Chondrocyte (in vitro differentiated cells): ENCODE measurements at regions not wholly inside any gene's neighbourhood (a gene's known extent, or its start where the extent isn't known, plus 50 kb on each side); places are given as distances from the start of the nearest gene placed in this dataset.

Experiments
- DNase-seq: peaks from one replicate; pipeline ENCODE4 v3.0.0; 2021; ENCODE audit warnings: mixed read lengths, low spot score
- H3K27ac Mint-ChIP-seq: one replicate; pipeline ENCODE4 v1.8.0; 2021; ENCODE audit warnings: mild to moderate bottlenecking, moderate library complexity, mixed read lengths; ENCODE audit not compliant: unreplicated experiment
- H3K27me3 Mint-ChIP-seq: 2 replicates; pipeline ENCODE4 v1.8.0; 2021; ENCODE audit warnings: low read depth, mixed read lengths
- H3K36me3 Mint-ChIP-seq: 2 replicates; pipeline ENCODE4 v1.8.0; 2021; ENCODE audit warnings: low read depth, mixed read lengths
- H3K4me1 Mint-ChIP-seq: 2 replicates; pipeline ENCODE4 v1.8.0; 2021; ENCODE audit warnings: low read depth, mild to moderate bottlenecking, mixed read lengths
- H3K4me3 Mint-ChIP-seq: one replicate; pipeline ENCODE4 v1.8.0; 2021; ENCODE audit warnings: mild to moderate bottlenecking, moderate library complexity, mixed read lengths; ENCODE audit not compliant: unreplicated experiment
- H3K9me3 Mint-ChIP-seq: 2 replicates; pipeline ENCODE4 v1.8.0; 2021; ENCODE audit warnings: low read depth, mixed read lengths
- CTCF ChIP-seq: fragments of 200-600 bp; sonication (generic); IDR thresholded peaks from 2 replicates; pipeline ENCODE4 v1.5.0; 2021; ENCODE audit warnings: antibody characterized with exemption, mild to moderate bottlenecking, moderate library complexity

- Mint-ChIP-seq H3K27ac (no peak overlapping the region), H3K27me3 (no peaks in the 10 kb centered on the region), H3K9me3 (peaks cover 3% of the 10 kb centered on the region), H3K36me3 (no peaks in the 10 kb centered on the region), H3K4me1 (no peaks in the 10 kb centered on the region), H3K4me3 (no peak overlapping the region)
- no peak for TF ChIP-seq CTCF
- DNase-seq, result no peak
These were observed 155.8 kb downstream of the URI1 start for GRCh38 chr19:30097746-30098280.

GRCh38 chr19:30102239-30102638 lies 160.2 kb downstream of the URI1 start:
- Mint-ChIP-seq H3K4me1 (no peaks in the 10 kb centered on the region), H3K36me3 (no peaks in the 10 kb centered on the region), H3K27me3 (no peaks in the 10 kb centered on the region), H3K27ac (no peak overlapping the region), H3K9me3 (peaks cover 3% of the 10 kb centered on the region), H3K4me3 (no peak overlapping the region)
- DNase-seq, result no peak
- no peak for TF ChIP-seq CTCF

- peaks cover 3% of the 10 kb centered on the region for H3K9me3 Mint-ChIP-seq
- TF ChIP-seq CTCF, result no peak
- DNase-seq, result no peak
These were observed 160.6 kb downstream of the URI1 start for GRCh38 chr19:30102666-30103065.

GRCh38 chr19:30103981-30104380 lies 161.9 kb downstream of the URI1 start:
- Mint-ChIP-seq H3K36me3 (no peaks in the 10 kb centered on the region), H3K9me3 (peaks cover 3% of the 10 kb centered on the region), H3K4me1 (no peaks in the 10 kb centered on the region), H3K27ac (no peak overlapping the region), H3K4me3 (no peak overlapping the region), H3K27me3 (no peaks in the 10 kb centered on the region)
- no peak for DNase-seq
- no peak for TF ChIP-seq CTCF

More at GRCh38 chr19:30102666-30103065, 160.6 kb downstream of the URI1 start:
- no peak overlapping the region for H3K27ac Mint-ChIP-seq
- no peaks in the 10 kb centered on the region for H3K36me3 Mint-ChIP-seq
- H3K4me1 Mint-ChIP-seq, result no peaks in the 10 kb centered on the region
- H3K27me3 Mint-ChIP-seq, result no peaks in the 10 kb centered on the region
- H3K4me3 Mint-ChIP-seq, result no peak overlapping the region

- Mint-ChIP-seq H3K4me3 (no peak overlapping the region), H3K4me1 (no peaks in the 10 kb centered on the region), H3K36me3 (no peaks in the 10 kb centered on the region), H3K9me3 (peaks cover 3% of the 10 kb centered on the region), H3K27ac (no peak overlapping the region), H3K27me3 (no peaks in the 10 kb centered on the region)
- no peak for TF ChIP-seq CTCF
- no peak for DNase-seq
These were observed 163.3 kb downstream of the URI1 start for GRCh38 chr19:30105316-30105715.
